ENCODE measurements at regions not wholly inside any gene's neighbourhood (a gene's known extent, or its start where the extent isn't known, plus 50 kb on each side); places are given as distances from the start of the nearest gene placed in this dataset.
A peak's percentile ranks its signal among the peaks of the same experiment; 100 is the strongest.
"Not testable (repeated sequence)": the region's sequence is repeated elsewhere in the genome, so short reads cannot be mapped to it uniquely, and the experiment has no call there.

DNA sequence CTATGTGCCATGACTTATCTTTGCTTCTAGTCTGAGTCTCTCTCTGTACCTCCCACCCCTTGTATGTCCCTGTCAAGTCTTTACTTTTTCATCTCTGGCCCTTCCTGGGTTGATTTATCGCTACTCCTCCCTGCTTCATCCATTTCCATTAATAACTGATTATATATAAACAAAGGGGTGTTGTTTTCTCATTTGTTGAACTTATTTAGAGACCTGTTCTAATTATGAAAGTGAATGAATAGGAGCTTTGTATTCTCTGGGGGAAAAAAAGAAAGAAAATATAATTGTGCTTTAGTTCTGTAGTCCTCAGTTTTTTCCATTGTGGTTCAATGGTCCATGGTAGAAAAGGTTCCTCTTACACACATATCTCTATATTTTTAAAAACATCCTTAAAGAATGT lies 328.9 kb upstream of the PPP2R3A start:
- no peak for DNase-seq (ENCODE audit: low spot score)

DNA sequence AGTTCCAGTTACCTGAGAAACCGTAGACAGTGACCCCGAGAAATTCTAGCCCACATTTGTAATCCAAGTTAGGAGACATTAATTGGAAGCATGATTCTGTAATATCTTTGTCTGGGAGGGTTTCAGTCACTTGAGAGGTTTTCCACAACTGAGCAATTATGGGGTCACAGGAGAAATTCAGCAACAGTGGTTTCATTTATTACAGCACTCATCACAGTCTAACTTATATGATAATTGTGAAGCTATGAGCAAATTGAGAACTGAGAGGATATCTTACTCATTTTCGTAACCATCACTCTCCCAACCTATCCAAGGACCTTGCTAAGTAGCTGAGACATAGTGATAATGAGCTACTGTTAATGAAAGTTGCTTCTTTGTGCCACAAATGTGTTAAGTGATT lies 328.5 kb upstream of the PPP2R3A start:
- DNase-seq (ENCODE audit: low spot score) = no peak

DNA sequence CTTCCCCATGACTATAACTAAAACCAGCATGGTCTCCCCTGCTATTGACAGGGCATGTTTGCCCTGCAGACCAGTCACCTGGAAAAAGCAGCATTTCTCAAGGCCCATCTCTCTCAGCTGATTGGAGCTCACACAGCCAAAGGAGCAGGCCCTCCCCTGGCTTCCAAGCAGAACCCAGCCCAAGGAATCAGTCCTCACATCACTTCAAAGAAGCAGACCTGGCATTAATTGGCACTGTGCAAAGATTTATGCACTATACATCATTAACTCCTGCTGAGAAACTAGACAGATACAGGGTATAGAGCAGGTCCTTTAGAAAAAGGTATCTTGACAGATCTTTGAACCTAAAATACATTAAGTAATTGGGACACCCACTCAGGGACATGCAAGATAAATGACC lies 323.8 kb upstream of the PPP2R3A start:
- no peak for DNase-seq (ENCODE audit: low spot score)

DNA sequence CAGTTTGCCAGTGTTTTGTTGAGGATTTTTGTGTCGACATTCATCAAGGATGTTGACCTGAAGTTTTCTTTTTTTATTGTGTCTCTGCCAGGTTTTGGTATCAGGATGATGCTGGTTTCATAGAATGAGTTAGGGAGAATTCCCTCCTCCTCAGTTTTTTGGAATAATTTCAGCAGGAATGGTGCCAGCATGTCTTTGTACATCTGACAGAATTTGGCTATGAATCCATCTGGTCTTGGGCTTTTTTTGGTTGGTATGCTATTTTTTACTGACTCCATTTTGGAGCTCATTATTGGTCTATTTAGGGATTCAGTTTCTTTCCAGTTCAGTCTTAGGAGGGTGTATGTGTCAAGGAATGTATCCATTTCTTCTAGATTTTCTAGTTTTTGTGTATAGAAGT lies 320.0 kb upstream of the PPP2R3A start:
- no peak for DNase-seq (ENCODE audit: low spot score)

DNA sequence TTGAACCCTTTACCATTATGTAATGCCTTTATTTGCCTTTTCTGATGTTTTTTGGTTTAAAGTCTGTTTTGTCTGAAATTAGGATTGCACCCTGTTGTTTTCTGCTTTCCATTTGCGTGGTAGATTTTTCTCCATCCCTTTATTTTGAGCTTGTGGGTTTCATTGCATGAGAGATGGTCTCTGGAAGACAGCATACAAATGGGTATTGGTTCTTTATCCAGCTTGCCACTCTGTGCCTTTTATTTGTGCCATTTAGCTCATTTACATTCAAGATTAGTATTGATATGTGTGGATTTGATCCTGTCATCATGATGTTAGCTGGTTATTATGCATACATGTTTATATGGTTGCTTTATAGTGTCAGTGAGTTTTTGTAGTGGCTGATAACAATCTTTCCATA lies 318.7 kb upstream of the PPP2R3A start:
- DNase-seq (ENCODE audit: low spot score) = no peak

DNA sequence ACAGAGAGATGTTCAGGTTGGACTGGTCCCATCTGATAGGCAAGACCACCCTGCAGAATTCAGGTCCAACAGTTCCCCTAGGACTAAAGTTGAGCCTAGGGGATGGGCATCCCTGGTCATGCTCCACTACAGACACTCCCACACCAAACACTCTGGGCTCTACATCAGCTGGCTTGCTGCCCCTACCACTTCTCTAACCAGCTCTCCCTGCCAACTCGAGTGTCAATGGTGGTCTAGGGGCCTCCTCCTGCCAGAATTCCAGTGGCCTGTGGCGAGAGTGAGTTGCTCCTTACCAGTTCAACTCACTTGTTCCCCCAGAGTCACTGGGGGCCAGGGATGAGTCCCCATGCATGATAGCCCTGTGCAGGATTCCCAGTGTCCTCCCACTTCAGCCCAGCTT lies 316.2 kb upstream of the PPP2R3A start:
- DNase-seq (ENCODE audit: low spot score) = no peak

DNA sequence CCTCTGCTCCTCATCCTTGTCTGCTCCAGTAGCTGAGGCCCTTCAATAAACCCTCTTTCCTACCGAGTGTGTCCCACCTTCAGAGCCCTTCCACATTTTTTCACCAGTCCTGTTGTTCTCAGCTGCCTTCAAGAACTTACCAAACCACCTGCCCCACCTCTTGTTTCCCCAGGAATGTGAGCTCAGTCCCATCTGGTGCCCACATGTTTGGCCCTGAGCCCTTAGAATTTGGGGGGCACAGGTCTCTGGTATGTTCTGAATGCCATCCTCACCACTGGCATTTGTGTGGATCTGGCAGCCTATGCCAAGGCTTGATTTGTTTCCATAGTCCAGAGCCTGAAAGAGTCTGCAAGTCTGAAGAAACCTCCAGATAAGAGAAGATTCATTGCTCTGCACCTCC lies 315.2 kb upstream of the PPP2R3A start:
- no peak for DNase-seq (ENCODE audit: low spot score)

DNA sequence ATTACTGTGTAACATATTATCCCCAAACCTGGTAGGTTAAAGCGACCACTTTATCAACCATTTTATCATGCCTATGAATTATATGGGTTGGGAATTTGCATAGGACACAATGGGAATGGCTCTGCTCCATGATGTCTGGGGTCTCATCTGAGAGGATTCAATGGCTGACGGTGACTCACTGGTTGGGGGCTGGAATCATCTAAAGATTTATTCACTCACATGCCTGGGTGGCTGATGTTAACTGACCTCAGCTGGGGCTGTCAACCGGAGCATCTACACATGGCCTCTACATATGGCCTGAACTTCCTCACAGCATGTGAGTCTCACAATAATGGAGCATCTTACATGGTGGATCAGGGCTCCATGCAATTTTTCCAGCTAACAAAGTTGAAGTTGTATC lies 313.1 kb upstream of the PPP2R3A start:
- no peak for DNase-seq (ENCODE audit: low spot score)

DNA sequence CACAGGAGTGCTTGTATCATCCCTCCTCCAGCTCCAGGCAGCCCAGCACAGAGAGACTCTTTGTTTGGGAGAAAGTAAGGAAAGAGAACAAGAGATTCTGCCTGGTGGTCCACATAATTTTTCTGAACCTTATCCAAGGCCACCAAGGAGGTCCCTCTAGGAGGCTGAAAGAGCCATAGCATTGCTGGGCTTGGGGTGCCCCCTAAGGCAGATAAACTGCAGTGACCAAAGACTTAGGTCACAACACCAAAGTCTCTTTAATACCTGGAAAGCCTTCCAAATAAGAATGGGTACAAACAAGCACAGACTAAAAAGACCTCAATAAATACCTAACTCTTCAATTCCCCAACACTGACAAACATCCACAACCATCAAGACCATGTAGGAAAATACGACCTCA lies 310.2 kb upstream of the PPP2R3A start:
- DNase-seq (ENCODE audit: low spot score) = no peak

DNA sequence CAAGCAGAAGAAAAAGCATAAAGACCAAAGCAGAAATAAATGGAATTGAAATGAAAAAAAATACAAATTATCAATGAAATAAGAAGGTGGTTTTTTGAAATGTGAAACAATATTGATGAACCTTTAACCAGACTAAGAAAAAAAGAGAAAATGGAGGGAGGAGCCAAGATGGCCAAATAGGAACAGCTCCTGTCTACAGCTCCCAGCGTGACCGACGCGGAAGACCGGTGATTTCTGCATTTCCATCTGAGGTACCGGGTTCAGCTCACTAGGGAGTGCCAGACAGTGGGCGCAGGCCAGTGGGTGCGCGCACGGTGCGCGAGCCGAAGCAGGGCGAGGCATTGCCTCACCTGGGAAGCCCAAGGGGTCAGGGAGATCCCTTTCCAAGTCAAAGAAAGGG lies 307.1 kb upstream of the PPP2R3A start:
- DNase-seq (ENCODE audit: low spot score) = not testable (repeated sequence)

DNA sequence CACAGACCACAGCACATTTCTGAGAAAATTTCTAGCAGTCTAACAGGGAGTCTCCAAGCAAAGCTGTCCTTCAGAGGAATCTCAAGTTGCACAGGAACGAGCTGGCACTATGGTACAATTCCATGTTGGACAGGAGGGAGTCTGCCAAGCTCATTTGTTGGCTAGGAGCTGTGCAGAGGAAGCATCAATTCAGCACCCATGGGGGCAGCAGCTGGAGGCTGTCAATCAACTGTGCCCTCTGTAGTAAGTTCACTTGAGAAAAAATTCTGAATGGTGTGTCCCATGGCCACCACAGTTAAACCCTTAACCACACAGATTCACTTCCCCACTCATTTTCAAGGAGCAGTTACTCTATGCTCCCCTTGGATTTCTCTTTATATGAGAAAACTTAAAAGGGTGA lies 298.5 kb upstream of the PPP2R3A start:
- DNase-seq (ENCODE audit: low spot score) = no peak

DNA sequence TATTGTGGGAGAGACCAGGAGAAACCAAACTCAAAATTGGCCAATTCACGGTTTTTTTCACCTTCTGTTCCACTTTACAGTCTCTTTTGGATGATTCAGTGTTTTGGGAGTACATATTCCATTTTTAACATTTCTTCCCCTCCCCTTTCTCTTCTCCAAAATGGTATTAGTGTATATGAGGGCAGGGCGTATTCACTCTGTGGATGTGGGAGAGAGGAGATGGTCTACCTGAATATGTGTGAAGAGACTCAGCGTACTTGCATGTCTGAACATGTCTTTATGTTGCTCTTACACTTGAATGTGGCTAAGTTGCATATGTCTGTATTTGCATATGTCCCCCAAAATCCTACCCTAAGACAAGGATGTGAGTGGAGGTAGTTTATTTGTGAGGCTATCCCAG lies 291.0 kb upstream of the PPP2R3A start:
- no peak for DNase-seq (ENCODE audit: low spot score)

DNA sequence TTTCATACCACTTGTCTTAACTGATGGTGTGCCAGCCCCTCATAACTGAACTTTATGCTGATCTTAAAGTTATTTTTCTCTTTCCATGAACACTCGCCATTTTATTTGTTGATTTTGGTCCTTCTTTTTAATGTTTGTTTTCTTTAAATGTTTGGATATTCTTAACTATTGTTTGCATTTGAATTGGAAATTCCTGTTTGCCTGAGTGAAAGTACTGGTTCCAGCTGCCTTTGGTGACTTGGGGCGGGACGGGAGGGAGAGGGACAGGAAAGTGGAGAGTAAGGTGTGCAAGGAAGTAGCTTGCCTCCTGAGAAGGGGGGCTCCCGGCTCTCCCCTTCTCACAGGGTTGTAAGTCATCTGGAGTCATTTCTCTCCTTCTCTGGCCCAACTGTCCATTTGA lies 287.1 kb upstream of the PPP2R3A start:
- DNase-seq (ENCODE audit: low spot score) = no peak

DNA sequence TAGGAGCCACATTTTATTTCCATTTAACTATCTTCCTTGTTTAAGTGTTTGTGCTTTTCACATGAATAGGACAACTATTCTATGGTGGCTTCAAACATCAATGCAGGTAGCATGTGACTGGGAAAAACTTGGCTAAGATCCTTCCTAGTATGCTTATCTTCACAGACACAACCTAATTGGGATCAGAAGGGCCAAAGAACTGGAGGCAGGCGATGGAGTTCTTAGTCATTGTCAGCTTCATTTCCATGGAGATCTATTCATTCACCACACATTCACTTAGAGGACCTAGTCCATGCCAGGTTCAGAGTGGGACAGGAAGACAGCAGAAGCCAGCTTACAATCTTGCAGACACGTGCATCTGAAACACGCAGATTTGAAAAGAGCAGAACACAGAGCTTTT lies 277.5 kb upstream of the PPP2R3A start:
- DNase-seq (ENCODE audit: low spot score) = no peak

DNA sequence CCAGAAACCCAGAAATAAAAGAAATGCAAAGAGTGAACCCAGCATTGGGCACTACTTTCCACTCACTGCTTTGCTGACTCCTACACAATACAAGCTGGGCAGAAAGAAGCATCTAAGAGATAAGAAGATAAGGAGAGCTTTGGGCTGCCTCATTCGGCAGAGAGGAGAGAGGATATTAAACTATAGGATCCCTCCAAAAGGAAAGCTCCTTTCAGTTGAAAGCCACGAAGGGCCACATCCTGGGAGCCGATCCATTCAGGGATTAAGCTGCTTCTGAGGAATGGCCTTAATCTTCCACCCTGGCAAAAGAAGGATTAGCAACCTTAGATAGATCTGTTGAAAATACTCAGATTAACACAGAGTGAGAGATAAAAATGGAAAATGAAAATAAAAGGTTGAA lies 274.9 kb upstream of the PPP2R3A start:
- no peak for DNase-seq (ENCODE audit: low spot score)

DNA sequence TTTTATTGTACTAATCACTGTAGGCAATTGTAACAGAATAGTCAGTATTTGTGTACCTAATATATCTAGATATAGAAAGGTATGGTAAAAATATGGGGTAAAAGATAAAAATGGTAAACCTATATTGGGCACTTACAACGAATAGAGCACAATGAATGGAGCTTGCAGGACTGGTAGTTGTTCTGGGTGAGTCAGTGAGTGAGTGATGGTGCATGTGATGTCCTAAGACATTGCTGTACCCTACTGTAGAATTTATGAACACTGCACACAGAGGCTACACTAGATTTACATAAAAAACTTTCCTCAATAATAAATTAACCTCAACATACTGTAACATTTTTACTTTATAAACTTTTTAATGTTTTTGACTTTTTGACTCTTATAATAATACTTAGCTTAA lies 274.3 kb upstream of the PPP2R3A start:
- no peak for DNase-seq (ENCODE audit: low spot score)

DNA sequence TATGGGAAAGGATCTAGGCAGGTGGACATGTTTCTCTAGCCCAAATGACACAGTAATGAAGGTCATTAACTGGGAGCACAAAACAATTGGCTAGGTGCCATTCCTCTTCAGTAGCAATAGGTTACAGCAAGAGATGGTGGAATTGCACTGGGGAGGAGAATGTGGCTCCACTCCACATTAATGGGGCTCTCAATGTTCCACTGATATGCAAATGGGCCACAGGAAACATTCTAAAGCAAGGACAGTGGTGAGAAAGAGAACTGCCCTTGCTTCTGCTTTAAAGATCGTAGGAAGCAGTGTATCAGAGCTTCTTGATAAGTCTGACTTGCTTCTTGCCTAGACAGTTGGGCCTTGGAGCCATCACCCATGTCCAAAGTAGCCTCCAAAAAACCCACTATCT lies 271.4 kb upstream of the PPP2R3A start:
- DNase-seq (ENCODE audit: low spot score) = no peak

DNA sequence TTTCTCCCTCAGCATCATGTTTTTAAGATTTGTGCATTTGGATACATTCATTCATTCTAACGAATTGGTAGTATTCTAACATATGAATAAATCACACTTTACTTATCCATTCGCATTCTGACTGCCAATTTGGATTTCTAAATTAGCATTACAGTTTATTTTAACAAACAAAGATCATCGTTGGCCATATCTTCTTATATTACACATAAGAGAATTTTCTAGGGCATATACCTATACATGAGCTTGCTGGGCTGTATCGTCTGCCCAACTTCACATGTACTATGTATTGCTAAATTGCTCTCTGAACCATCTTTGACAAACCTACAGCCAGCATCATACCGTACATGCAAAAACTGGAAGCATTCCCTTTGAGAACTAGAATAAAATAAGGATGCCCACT lies 265.8 kb upstream of the PPP2R3A start:
- DNase-seq (ENCODE audit: low spot score) = no peak

DNA sequence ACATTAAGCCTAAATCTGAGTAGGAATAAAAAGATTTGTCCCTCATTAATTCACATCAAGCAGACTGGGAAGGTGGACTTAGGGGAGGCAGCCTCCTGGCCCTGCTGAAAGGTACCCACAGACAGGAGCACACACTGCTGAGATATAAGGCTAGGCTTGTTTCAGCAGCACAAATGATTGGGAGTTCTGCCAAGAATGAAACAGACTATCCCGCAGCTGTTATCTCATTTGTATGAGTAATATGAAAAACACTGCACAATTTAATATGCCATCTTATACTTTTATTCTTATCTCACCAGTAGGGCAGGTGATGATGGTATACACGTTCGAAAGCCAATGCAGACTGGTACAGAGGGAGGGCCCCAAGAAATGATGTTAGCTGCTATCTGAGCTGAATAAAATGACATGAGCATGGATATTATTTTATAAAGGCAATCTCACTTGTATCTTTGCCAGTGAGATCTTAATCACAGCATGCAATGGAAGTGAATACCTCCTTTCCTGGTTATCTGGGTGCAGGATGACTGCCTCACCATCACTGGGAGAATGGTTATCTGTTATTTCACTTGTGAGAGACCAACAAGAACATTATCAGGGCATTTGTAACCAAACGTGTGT lies 258.7 kb upstream of the PPP2R3A start:
- DNase-seq (ENCODE audit: low spot score) = no peak

DNA sequence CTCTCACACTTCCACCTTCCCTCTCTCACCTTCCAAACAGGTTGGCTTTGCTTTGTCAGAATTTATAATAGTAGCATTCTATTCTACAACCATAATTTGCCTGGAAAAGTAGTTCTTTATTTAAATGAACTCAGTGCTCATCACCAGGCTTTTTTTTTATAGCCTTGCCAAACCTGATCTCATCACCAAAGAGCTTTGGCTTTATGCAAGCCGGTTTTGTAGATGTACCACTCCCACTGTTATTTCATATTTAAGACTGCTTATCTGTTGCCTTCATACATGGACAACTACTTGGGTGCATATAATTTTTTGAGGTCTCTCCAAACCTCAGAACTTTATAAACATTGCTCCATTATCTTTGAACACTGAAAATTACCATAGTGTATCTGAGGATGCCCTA lies 246.1 kb upstream of the PPP2R3A start:
- no peak for DNase-seq (ENCODE audit: low spot score)

DNA sequence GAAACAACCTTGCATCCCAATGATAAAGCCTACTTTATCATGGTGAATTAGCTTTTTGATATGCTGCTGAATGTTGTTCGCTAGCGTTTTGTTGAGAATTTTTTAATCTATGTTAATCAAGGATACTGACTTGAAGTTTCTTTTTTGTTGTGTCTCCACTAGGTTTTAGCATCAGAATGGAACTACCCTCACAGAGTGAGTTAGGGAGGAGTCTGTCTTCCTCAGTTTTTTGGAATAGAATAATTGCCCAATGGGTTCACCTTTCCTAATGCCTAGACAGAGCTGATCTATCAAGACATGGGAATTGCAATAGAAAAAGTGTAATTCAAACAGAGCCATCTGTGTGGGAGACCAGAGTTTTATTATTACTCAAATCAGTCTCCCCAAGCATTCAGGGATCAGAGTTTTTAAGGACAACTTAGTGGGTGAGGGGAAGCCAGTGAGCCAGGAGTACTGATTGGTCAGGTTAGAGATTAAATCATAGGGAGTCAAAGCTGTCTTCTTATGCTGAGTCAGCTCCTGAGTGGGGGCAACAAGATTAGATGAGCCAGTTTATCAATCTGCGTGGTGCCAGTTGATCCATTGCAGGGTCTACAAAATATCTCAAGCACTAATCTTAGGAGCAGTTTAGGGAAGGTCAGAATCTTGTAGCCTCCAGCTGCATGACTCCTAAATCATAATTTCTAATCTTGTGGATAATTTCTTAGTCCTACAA lies 237.4 kb upstream of the PPP2R3A start:
- DNase-seq (ENCODE audit: low spot score) = no peak

DNA sequence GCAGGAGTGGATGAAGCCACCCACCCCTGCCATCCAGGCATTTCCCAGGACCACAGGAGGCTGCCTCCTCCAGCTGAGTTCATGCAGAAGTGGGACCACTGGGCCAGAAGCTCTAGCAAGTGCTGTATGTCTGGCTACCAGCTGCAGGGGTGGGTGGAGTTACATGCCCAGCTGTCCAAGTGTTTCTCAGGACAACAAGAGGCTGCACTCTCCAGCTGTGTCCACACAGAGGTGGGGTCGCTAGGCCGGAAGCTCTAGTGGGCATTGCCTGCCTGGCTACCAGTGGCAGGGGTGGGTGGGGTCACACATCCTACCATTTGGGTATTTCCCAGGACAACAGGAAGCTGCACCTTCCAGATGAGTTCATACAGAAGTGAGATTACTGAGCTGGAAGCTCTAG lies 234.0 kb upstream of the PPP2R3A start:
- no peak for DNase-seq (ENCODE audit: low spot score)

DNA sequence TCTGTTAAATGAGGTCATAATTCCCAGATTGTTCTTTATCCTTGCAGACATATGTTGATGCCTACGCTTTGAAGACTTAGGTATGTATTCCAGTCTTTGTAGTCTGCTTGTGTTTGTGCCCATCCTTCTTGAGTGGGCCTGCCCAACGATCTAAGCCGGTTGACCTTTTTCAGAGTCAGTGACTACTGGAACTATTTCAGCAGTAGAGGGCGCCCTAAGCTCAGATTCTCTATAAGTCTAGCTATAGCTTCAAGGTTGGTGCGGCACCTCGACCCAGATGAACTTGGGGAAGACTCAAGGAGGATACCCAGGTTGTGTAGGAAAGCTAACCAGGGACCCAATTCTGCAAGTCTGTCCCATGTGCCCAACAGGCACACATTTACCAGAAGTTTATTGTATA lies 228.8 kb upstream of the PPP2R3A start:
- DNase-seq (ENCODE audit: low spot score) = peak; percentile 36

DNA sequence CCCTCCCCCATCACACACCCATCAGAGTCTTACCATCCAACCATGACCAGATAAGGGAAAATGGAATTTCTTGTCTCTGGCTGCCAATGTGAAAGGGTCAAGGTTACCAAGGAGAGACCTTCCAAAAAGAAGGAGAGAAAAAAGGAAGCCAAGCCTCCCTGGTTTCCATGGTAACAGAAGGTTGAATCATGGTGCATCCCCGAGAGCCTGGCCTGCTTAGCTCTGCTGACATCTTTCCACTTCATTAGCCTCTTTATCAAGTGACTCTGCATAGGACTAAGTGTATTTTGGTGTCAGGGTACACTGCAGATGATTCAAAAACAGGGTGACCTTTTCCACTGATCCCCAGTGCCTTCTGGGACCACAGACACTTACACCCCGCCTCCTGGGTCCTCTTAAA lies 225.7 kb upstream of the PPP2R3A start:
- no peak for DNase-seq (ENCODE audit: low spot score)
